ENCODE measurements at regions not wholly inside any gene's neighbourhood (a gene's known extent, or its start where the extent isn't known, plus 50 kb on each side); places are given as distances from the start of the nearest gene placed in this dataset.

DNA sequence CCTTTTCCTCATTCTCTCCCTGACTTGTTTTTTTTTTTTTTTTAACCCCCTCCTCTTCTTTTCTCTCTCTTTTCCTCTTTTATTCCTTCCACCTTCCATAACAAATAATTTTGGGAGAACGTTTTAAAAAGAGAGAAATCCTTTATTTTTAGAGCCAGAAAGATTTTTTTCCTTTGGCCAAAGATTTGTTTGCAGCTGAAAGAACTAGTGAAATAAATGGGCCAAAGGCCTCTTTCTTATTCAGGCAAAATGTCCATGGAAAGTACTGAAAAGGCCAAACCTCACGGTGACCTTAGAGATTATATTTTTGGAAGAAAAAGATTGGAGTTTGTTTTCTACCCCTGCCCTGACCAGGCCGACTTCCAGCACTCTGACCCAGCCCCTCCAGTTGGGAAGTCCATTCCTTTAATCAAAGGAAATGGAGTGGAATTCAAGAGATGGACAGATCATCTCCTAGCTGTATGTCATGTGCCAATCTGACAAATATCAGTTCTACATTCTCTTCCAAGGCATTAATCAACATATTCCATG, 214.3 kb upstream of the ADAMTS9 start:
- no peak overlapping the region for H3K27ac ChIP-seq
- in situ Hi-C loops (cut with HindIII; ENCODE audit: low pct_ligation_motif_present, low sequenced_read_pairs): no loop called here
- no peaks in the 10 kb centered on the region for H3K36me3 ChIP-seq (replicated peaks)
- no peak overlapping the region for H3K4me3 ChIP-seq (ENCODE audit: low read depth, low read length)
- H3K27me3 ChIP-seq (replicated peaks): no peaks in the 10 kb centered on the region
- DNase-seq: no peak
- TF ChIP-seq, protein P1, sequence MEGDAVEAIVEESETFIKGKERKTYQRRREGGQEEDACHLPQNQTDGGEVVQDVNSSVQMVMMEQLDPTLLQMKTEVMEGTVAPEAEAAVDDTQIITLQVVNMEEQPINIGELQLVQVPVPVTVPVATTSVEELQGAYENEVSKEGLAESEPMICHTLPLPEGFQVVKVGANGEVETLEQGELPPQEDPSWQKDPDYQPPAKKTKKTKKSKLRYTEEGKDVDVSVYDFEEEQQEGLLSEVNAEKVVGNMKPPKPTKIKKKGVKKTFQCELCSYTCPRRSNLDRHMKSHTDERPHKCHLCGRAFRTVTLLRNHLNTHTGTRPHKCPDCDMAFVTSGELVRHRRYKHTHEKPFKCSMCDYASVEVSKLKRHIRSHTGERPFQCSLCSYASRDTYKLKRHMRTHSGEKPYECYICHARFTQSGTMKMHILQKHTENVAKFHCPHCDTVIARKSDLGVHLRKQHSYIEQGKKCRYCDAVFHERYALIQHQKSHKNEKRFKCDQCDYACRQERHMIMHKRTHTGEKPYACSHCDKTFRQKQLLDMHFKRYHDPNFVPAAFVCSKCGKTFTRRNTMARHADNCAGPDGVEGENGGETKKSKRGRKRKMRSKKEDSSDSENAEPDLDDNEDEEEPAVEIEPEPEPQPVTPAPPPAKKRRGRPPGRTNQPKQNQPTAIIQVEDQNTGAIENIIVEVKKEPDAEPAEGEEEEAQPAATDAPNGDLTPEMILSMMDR (IDR thresholded peaks at IDR 0.05; ENCODE audit: low read depth, low read length, missing control alignments): no peak

DNA sequence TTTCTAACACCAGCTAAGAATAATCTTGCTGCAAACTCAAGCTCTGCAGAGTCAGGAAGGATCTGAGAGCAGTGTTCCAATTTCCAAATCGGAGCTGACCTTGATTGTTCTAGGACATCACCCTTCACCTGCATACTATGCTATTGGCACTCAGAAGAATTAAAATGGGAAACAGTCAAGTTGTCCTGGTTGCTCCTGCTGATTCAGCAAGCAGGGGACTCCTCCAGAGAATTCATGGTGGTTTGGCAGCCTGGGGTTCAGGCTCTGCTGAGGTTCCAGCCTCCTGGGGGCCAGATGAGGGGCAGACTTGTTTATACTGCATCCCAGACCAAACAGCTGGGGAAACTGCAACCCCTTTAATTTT, 213.7 kb upstream of the ADAMTS9 start:
- Histone ChIP-seq H3K27me3 (replicated peaks) (no peaks in the 10 kb centered on the region), H3K4me3 (ENCODE audit: low read depth, low read length) (no peak overlapping the region), H3K27ac (no peak overlapping the region), H3K36me3 (replicated peaks) (no peaks in the 10 kb centered on the region)
- no peak for DNase-seq
- TF ChIP-seq, protein P1 (IDR thresholded peaks at IDR 0.05; ENCODE audit: low read depth, low read length, missing control alignments): no peak
- in situ Hi-C loops (cut with HindIII; ENCODE audit: low pct_ligation_motif_present, low sequenced_read_pairs): no loop called here

DNA sequence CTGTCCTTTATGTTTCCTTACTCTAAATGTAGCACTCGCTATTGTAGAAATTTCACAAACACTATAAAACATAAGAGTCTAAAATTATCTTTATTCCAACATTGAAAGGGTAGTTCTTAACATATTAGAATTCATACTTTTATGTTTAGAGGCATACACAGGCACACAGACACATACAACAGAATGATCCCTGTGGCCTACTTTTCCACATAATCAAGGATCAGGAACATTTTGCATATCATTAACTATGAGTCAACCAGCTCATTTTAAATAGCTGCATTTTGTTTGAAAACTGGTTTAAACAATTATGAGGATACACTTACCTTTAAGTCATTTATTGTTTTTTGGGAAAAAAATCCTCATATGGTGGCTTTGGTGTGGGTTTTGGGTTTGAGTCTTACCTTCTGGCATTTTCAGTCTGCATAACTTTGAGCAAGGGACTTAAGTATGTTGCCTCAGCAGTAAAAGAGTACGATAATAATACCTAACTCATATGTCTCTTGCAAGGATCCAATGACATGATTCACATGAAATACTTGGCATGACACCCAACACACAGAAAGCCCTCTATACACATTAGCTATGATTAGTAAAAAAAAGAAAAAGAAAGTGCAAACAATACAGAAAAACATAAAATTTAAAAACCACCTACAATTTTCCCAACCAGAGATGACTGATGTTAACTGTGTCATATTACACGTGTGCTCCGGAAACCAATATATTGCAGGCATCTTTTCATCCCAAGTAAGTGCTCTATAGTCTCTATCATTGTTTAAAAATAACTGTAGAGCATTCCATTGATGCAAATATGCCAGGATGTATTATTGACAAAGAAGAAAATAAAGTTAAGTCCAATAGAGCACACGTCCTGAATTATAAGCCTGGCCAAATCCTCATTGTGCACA, 213.1 kb upstream of the ADAMTS9 start:
- no peaks in the 10 kb centered on the region for H3K27me3 ChIP-seq (replicated peaks)
- in situ Hi-C loops (cut with HindIII; ENCODE audit: low pct_ligation_motif_present, low sequenced_read_pairs): no loop called here
- H3K36me3 ChIP-seq (replicated peaks): no peaks in the 10 kb centered on the region
- TF ChIP-seq, protein P1 (IDR thresholded peaks at IDR 0.05; ENCODE audit: low read depth, low read length, missing control alignments): no peak
- H3K4me3 ChIP-seq (ENCODE audit: low read depth, low read length): no peak overlapping the region
- no peak for DNase-seq
- H3K27ac ChIP-seq: no peak overlapping the region

DNA sequence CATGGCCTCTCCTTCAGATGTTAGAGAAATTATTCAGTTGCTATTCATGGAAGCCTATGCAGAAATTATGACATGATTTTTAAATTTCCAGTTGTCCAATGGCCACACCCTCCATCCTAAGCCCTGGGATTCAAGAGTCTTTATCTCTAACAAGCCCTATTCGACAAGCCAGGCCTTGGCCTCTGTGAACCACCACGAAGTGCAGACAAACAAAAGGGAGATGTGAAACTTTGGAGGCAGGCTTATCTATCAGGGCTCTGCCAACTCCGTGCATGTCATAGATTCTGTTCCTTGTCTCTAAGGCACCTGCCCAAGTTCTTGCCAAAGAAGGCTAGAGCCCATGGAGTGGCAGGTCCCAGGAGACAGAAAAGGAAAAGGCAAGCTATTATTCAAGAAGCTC, 212.4 kb upstream of the ADAMTS9 start:
- H3K27ac ChIP-seq: no peak overlapping the region
- DNase-seq: no peak
- H3K36me3 ChIP-seq (replicated peaks): no peaks in the 10 kb centered on the region
- H3K4me3 ChIP-seq (ENCODE audit: low read depth, low read length): no peak overlapping the region
- in situ Hi-C loops (cut with HindIII; ENCODE audit: low pct_ligation_motif_present, low sequenced_read_pairs): no loop called here
- TF ChIP-seq, protein P1 (IDR thresholded peaks at IDR 0.05; ENCODE audit: low read depth, low read length, missing control alignments): no peak
- no peaks in the 10 kb centered on the region for H3K27me3 ChIP-seq (replicated peaks)

DNA sequence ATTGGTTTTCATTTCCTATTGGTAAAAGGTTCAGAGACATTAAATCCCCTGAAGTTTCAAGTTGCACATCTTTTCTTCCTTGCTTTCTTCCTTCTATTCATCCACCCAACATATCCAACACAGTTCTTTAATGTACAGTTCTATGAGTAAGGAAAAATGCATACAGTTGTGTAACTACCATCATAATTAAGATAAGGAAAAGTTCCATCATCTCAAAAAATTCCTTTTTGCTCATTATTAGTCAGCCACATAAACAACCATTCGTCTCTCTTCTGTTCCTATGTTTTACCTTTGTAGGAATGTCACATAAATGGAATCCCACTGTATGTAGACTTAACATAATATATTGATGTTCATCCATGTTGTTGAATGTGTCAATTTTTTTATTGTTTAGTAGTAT, 211.1 kb upstream of the ADAMTS9 start:
- in situ Hi-C loops (cut with HindIII; ENCODE audit: low pct_ligation_motif_present, low sequenced_read_pairs): no loop called here
- Histone ChIP-seq H3K27me3 (replicated peaks) (no peaks in the 10 kb centered on the region), H3K36me3 (replicated peaks) (no peaks in the 10 kb centered on the region), H3K27ac (no peak overlapping the region), H3K4me3 (ENCODE audit: low read depth, low read length) (no peak overlapping the region)
- no peak for DNase-seq
- TF ChIP-seq, protein P1 (IDR thresholded peaks at IDR 0.05; ENCODE audit: low read depth, low read length, missing control alignments): no peak

Data from brain microvascular endothelial cell (primary cell).